ENCODE measurements at regions not wholly inside any gene's neighbourhood (a gene's known extent, or its start where the extent isn't known, plus 50 kb on each side); places are given as distances from the start of the nearest gene placed in this dataset.

DNA sequence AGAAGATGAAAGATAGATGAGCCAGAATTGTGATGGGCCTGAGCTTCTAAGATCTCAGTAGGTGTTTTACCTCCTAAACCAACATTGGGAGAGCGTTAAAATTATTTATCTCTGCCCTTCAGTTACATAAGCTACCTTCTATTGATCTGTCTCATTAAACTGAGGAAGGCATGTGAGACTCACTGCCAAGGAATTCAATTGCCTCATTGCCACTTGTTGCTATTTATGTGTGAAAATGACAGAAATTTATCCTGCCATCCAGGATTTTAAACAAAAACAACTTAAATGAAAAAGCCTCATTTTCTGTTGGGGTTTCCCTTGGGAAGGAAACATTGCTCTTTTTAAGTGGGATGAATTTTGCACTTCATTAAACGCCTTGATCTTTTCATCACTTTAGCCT is 78.7 kb upstream of the RUNX1 start (continued):
- TF ChIP-seq, protein P1, sequence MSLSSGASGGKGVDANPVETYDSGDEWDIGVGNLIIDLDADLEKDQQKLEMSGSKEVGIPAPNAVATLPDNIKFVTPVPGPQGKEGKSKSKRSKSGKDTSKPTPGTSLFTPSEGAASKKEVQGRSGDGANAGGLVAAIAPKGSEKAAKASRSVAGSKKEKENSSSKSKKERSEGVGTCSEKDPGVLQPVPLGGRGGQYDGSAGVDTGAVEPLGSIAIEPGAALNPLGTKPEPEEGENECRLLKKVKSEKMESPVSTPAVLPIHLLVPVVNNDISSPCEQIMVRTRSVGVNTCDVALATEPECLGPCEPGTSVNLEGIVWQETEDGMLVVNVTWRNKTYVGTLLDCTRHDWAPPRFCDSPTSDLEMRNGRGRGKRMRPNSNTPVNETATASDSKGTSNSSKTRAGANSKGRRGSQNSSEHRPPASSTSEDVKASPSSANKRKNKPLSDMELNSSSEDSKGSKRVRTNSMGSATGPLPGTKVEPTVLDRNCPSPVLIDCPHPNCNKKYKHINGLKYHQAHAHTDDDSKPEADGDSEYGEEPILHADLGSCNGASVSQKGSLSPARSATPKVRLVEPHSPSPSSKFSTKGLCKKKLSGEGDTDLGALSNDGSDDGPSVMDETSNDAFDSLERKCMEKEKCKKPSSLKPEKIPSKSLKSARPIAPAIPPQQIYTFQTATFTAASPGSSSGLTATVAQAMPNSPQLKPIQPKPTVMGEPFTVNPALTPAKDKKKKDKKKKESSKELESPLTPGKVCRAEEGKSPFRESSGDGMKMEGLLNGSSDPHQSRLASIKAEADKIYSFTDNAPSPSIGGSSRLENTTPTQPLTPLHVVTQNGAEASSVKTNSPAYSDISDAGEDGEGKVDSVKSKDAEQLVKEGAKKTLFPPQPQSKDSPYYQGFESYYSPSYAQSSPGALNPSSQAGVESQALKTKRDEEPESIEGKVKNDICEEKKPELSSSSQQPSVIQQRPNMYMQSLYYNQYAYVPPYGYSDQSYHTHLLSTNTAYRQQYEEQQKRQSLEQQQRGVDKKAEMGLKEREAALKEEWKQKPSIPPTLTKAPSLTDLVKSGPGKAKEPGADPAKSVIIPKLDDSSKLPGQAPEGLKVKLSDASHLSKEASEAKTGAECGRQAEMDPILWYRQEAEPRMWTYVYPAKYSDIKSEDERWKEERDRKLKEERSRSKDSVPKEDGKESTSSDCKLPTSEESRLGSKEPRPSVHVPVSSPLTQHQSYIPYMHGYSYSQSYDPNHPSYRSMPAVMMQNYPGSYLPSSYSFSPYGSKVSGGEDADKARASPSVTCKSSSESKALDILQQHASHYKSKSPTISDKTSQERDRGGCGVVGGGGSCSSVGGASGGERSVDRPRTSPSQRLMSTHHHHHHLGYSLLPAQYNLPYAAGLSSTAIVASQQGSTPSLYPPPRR (CRISPR knock-in tag; IDR thresholded peaks at IDR 0.05; ENCODE audit: borderline replicate concordance): no peak
- TF ChIP-seq SSRP1 (CRISPR knock-in tag; IDR thresholded peaks at IDR 0.05) (no peak), YEATS2 (CRISPR knock-in tag; IDR thresholded peaks at IDR 0.05; ENCODE audit: borderline replicate concordance) (no peak), ZNF350 (CRISPR knock-in tag; IDR thresholded peaks at IDR 0.05; ENCODE audit: borderline replicate concordance, low read depth) (no peak)

DNA sequence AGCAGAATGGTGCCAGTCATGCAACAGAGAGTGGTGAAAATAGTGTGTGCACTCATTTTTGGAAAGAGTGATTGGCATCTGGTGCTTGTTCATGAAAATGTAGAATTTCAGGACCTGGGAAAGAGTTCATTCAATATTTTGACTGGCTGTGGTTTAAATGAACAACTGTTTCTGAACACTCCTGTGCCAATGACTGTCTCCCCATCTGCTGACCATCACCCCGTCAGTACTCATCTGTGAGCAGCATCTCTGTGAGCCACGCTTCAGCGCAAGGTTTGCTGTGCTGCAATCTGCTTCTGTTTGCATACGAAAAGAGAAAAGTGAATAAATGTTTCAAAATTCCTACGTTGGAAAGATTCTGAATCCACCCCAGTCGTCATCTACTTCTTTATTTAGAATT is 77.9 kb upstream of the RUNX1 start:
- Histone ChIP-seq H3K36me3 (replicated peaks in 1 of 2; ENCODE audit: control insufficient read depth in 1 of 2, insufficient read depth in 2 of 2, low read length in 2 of 2) (no peaks in the 10 kb centered on the region), H3K9me3 (ENCODE audit: low read length) (no peaks in the 10 kb centered on the region), H4K20me1 (ENCODE audit: insufficient read depth, low read length) (no peaks in the 10 kb centered on the region), H2AFZ (ENCODE audit: low read length) (no peak overlapping the region), H3K9ac (ENCODE audit: insufficient read depth, low read depth, low read length) (no peak overlapping the region), H3K27me3 (ENCODE audit: control insufficient read depth in 1 of 2, insufficient read depth in 2 of 2, low read length in 2 of 2) (no peaks in the 10 kb centered on the region), H3K4me1 (ENCODE audit: insufficient read depth, low read length) (no peaks in the 10 kb centered on the region), H3K79me2 (ENCODE audit: insufficient read depth, low read length) (no peaks in the 10 kb centered on the region), H3K4me2 (ENCODE audit: low read depth, low read length) (no peak overlapping the region), H3K27ac (ENCODE audit: extremely low read length, insufficient read depth, low read length) (no peak overlapping the region), H3K4me3 (replicated peaks in 1 of 3; ENCODE audit: insufficient read depth in 1 of 3, low read depth in 2 of 3, low read length in 3 of 3) (no peak overlapping the region)
- in situ Hi-C loops (cut with HindIII; ENCODE audit: extremely low pct_ligation_motif_present, low pct_unique_long_range_greater_than_20kb) (no loop called here), intact Hi-C loops (cut with micrococcal nuclease; ENCODE audit: unreplicated experiment) (no loop called here)
- BruUV-seq (replicated peaks): no TSS peak
- POLR2A ChIA-PET: no interaction called here
- DNase-seq (ENCODE audit: low spot score) (no peak), FAIRE-seq (no peak), ATAC-seq (no peak)
- WGBS (ENCODE audit: low lambda C conversion rate): 48% methylated on average over 6 of the region's 6 CpGs
- CTCF ChIA-PET (ENCODE audit: low intra/inter-chr PET ratio, low total read pairs): no interaction called here
- TF ChIP-seq ZNF878 (CRISPR knock-in tag; IDR thresholded peaks at IDR 0.05) (no peak), ATAD3A (CRISPR knock-in tag; IDR thresholded peaks at IDR 0.05) (no peak), ESRRA (CRISPR knock-in tag; IDR thresholded peaks at IDR 0.05; ENCODE audit: low read depth) (no peak), ZBTB7A (CRISPR knock-in tag; IDR thresholded peaks at IDR 0.05) (no peak), SMAD1 (CRISPR knock-in tag; IDR thresholded peaks at IDR 0.05; ENCODE audit: borderline replicate concordance, low read depth) (no peak), ZNF205 (CRISPR knock-in tag; IDR thresholded peaks at IDR 0.05) (no peak), NCOA5 (CRISPR knock-in tag; IDR thresholded peaks at IDR 0.05) (no peak), SOX6 (IDR thresholded peaks at IDR 0.05) (no peak), SOX6 (CRISPR knock-in tag; IDR thresholded peaks at IDR 0.05) (no peak), ZC3H13 (CRISPR knock-in tag; IDR thresholded peaks at IDR 0.05) (no peak)
- TF ChIP-seq, protein P2, sequence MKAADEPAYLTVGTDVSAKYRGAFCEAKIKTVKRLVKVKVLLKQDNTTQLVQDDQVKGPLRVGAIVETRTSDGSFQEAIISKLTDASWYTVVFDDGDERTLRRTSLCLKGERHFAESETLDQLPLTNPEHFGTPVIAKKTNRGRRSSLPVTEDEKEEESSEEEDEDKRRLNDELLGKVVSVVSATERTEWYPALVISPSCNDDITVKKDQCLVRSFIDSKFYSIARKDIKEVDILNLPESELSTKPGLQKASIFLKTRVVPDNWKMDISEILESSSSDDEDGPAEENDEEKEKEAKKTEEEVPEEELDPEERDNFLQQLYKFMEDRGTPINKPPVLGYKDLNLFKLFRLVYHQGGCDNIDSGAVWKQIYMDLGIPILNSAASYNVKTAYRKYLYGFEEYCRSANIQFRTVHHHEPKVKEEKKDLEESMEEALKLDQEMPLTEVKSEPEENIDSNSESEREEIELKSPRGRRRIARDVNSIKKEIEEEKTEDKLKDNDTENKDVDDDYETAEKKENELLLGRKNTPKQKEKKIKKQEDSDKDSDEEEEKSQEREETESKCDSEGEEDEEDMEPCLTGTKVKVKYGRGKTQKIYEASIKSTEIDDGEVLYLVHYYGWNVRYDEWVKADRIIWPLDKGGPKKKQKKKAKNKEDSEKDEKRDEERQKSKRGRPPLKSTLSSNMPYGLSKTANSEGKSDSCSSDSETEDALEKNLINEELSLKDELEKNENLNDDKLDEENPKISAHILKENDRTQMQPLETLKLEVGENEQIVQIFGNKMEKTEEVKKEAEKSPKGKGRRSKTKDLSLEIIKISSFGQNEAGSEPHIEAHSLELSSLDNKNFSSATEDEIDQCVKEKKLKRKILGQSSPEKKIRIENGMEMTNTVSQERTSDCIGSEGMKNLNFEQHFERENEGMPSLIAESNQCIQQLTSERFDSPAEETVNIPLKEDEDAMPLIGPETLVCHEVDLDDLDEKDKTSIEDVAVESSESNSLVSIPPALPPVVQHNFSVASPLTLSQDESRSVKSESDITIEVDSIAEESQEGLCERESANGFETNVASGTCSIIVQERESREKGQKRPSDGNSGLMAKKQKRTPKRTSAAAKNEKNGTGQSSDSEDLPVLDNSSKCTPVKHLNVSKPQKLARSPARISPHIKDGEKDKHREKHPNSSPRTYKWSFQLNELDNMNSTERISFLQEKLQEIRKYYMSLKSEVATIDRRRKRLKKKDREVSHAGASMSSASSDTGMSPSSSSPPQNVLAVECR (CRISPR knock-in tag; IDR thresholded peaks at IDR 0.05; ENCODE audit: borderline replicate concordance): no peak

Data from HepG2 (cell line).